Breast epithelium (tissue), 3 donors: ENCODE measurements at regions not wholly inside any gene's neighbourhood (a gene's known extent, or its start where the extent isn't known, plus 50 kb on each side); places are given as distances from the start of the nearest gene placed in this dataset.

ENCODE experiments used
- POLR2A ChIP-seq: fragments of 450-650 bp; IDR thresholded peaks from one replicate; pipeline ENCODE4 v1.6.1; 2016; ENCODE audit warnings: antibody characterized with exemption, mild to moderate bottlenecking, moderate library complexity
- POLR2AphosphoS5 ChIP-seq, 3 donors: sonication (generic); formaldehyde crosslinking; IDR thresholded peaks; one replicate each; pipeline ENCODE4 v1.6.1; 2017; ENCODE audit warnings: antibody characterized with exemption in 3 of 3
- TF ChIP-seq, protein P1 (sequence below), 3 donors: fragments of 450-650 bp; IDR thresholded peaks; one replicate each; pipeline ENCODE4 v1.5.1; 2016 to 2017; ENCODE audit warnings: antibody characterized with exemption in 3 of 3, mild to moderate bottlenecking in 3 of 3, moderate library complexity in 3 of 3

- TF ChIP-seq, protein P1, sequence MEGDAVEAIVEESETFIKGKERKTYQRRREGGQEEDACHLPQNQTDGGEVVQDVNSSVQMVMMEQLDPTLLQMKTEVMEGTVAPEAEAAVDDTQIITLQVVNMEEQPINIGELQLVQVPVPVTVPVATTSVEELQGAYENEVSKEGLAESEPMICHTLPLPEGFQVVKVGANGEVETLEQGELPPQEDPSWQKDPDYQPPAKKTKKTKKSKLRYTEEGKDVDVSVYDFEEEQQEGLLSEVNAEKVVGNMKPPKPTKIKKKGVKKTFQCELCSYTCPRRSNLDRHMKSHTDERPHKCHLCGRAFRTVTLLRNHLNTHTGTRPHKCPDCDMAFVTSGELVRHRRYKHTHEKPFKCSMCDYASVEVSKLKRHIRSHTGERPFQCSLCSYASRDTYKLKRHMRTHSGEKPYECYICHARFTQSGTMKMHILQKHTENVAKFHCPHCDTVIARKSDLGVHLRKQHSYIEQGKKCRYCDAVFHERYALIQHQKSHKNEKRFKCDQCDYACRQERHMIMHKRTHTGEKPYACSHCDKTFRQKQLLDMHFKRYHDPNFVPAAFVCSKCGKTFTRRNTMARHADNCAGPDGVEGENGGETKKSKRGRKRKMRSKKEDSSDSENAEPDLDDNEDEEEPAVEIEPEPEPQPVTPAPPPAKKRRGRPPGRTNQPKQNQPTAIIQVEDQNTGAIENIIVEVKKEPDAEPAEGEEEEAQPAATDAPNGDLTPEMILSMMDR (IDR thresholded peaks at IDR 0.05): no peak
- TF ChIP-seq POLR2A: no peak
- TF ChIP-seq POLR2AphosphoS5 (IDR thresholded peaks at IDR 0.05): no peak
Measured at GRCh38 chr13:64314331-64314730, 2898.7 kb upstream of the PCDH20 start.
